Activated naive CD4-positive, alpha-beta T cell treated with anti-CD3 and anti-CD28 coated beads, Interleukin-2, amount 50 U/mL, for 72 hours (primary cell): ENCODE measurements at regions not wholly inside any gene's neighbourhood (a gene's known extent, or its start where the extent isn't known, plus 50 kb on each side); places are given as distances from the start of the nearest gene placed in this dataset.

Experiments used
- ATAC-seq, 2 donors: fragments of 150-1000 bp; cut with Tn5 transposase; 2 replicates each; pipeline ENCODE4 v1.10.0; 2021; ENCODE audit warnings: mild to moderate bottlenecking in 2 of 2, moderate library complexity in 2 of 2
- DNase-seq, 2 donors: peaks; one replicate each; pipeline ENCODE4 v3.0.0; 2021 to 2022; ENCODE audit warnings: low spot score in 2 of 2
- H3K27ac Mint-ChIP-seq, 2 donors: one replicate each; pipeline ENCODE4 v1.8.0; 2022; ENCODE audit warnings: mild to moderate bottlenecking in 2 of 2, mixed read lengths in 2 of 2
- H3K36me3 Mint-ChIP-seq, 2 donors: one replicate each; pipeline ENCODE4 v1.8.0; 2022; ENCODE audit warnings: mixed read lengths in 2 of 2
- H3K9me3 Mint-ChIP-seq, 2 donors: one replicate each; pipeline ENCODE4 v1.8.0; 2022; ENCODE audit warnings: mixed read lengths in 2 of 2

GRCh38 chr6:47964969-47965368 lies 146.0 kb downstream of the PTCHD4 start:
- ATAC-seq (no peak), DNase-seq (no peak)
- no peak overlapping the region for H3K27ac Mint-ChIP-seq
- H3K9me3 Mint-ChIP-seq: peaks cover 0 to 2% of the 10 kb centered on the region in 2 donors
- H3K36me3 Mint-ChIP-seq: no peaks in the 10 kb centered on the region

GRCh38 chr6:47952640-47953039 lies 158.4 kb downstream of the PTCHD4 start:
- peaks cover 0 to 9% of the 10 kb centered on the region in 2 donors for H3K9me3 Mint-ChIP-seq
- no peak for ATAC-seq
- no peaks in the 10 kb centered on the region for H3K36me3 Mint-ChIP-seq
- DNase-seq: no peak
- H3K27ac Mint-ChIP-seq: no peak overlapping the region

DNA sequence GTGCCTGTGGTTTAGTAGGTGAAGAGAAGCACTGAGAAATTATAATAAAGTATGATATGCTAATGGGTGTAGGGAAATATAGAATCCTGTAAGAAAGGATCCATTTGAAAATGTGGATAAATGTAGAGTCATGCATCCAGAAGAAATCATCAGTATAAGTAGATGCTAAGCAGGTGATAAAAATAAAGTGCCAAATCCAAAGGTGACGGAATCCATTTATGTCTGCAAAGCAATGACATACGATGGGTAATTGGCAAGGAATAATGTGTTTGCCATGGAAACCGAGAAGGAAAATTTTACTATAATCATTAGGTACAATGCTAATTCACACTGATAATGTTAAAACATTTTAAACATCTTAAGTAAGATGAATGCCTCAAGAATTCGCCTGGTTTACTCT lies 163.0 kb downstream of the OPN5 start:
- Mint-ChIP-seq H3K27ac (no peak overlapping the region), H3K36me3 (no peaks in the 10 kb centered on the region), H3K9me3 (no peaks in the 10 kb centered on the region)
- ATAC-seq (no peak), DNase-seq (no peak)

- peaks cover 5% of the 10 kb centered on the region in 2 donors for H3K9me3 Mint-ChIP-seq
- H3K27ac Mint-ChIP-seq: no peak overlapping the region
- DNase-seq: no peak
- ATAC-seq: no peak
- no peaks in the 10 kb centered on the region for H3K36me3 Mint-ChIP-seq
Observed at GRCh38 chr6:47938405-47938804, 156.6 kb downstream of the OPN5 start.

DNA sequence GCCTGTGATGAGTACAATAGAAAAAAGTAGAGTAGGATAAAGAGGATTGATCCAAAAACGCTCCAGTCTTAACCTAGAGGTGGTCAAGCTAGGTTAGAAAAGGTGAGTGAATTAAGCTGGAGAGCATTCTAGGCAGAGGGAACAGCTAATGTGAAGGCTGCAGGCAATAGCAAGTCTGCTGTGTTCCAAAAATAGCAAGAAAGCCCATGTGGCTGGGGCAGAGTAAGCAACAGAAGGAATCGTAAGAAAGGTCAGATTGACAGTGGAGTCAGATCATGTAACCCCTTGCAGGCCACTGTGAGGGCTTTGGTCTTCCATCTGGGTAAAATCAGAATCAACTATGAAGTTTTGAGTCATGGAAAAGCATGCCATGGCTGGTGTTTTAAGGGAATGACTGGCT lies 155.0 kb downstream of the OPN5 start:
- H3K9me3 Mint-ChIP-seq: peaks cover 5% of the 10 kb centered on the region in 2 donors
- no peak overlapping the region for H3K27ac Mint-ChIP-seq
- no peak for ATAC-seq
- no peaks in the 10 kb centered on the region for H3K36me3 Mint-ChIP-seq
- DNase-seq: no peak

- no peak for DNase-seq
- ATAC-seq: no peak
Observed at GRCh38 chr6:47934023-47934422, 152.2 kb downstream of the OPN5 start.

GRCh38 chr6:47932575-47932974 lies 150.7 kb downstream of the OPN5 start:
- no peak for DNase-seq
- Mint-ChIP-seq H3K27ac (no peak overlapping the region), H3K36me3 (no peaks in the 10 kb centered on the region), H3K9me3 (peaks cover 5% of the 10 kb centered on the region in 2 donors)
- ATAC-seq: no peak

More at GRCh38 chr6:47934023-47934422, 152.2 kb downstream of the OPN5 start:
- Mint-ChIP-seq H3K9me3 (peaks cover 5% of the 10 kb centered on the region in 2 donors), H3K36me3 (no peaks in the 10 kb centered on the region), H3K27ac (no peak overlapping the region)

GRCh38 chr6:47924001-47924400 lies 142.2 kb downstream of the OPN5 start:
- H3K36me3 Mint-ChIP-seq: no peaks in the 10 kb centered on the region
- DNase-seq (no peak), ATAC-seq (no peak)
- H3K9me3 Mint-ChIP-seq: no peaks in the 10 kb centered on the region
- H3K27ac Mint-ChIP-seq: no peak overlapping the region

GRCh38 chr6:47922391-47922790 lies 140.6 kb downstream of the OPN5 start:
- Mint-ChIP-seq H3K36me3 (no peaks in the 10 kb centered on the region), H3K27ac (no peak overlapping the region), H3K9me3 (no peaks in the 10 kb centered on the region)
- no peak for ATAC-seq
- no peak for DNase-seq

- ATAC-seq (no peak), DNase-seq (no peak)
- H3K9me3 Mint-ChIP-seq: no peaks in the 10 kb centered on the region
- H3K36me3 Mint-ChIP-seq: no peaks in the 10 kb centered on the region
- no peak overlapping the region for H3K27ac Mint-ChIP-seq
Observed at GRCh38 chr6:47919875-47920274, 138.0 kb downstream of the OPN5 start.

- no peak for DNase-seq
- no peak for ATAC-seq
- no peak overlapping the region for H3K27ac Mint-ChIP-seq
- no peaks in the 10 kb centered on the region for H3K36me3 Mint-ChIP-seq
- H3K9me3 Mint-ChIP-seq: no peaks in the 10 kb centered on the region
Observed at GRCh38 chr6:47917811-47918210, 136.0 kb downstream of the OPN5 start.

GRCh38 chr6:47917202-47917601 lies 135.4 kb downstream of the OPN5 start:
- no peak for DNase-seq
- no peak for ATAC-seq
- H3K27ac Mint-ChIP-seq: no peak overlapping the region
- H3K9me3 Mint-ChIP-seq: no peaks in the 10 kb centered on the region
- no peaks in the 10 kb centered on the region for H3K36me3 Mint-ChIP-seq

GRCh38 chr6:47915017-47915416 lies 133.2 kb downstream of the OPN5 start:
- ATAC-seq: no peak
- Mint-ChIP-seq H3K9me3 (peaks cover 0 to 4% of the 10 kb centered on the region in 2 donors), H3K27ac (no peak overlapping the region), H3K36me3 (no peaks in the 10 kb centered on the region)
- DNase-seq: no peak

- H3K27ac Mint-ChIP-seq: no peak overlapping the region
- DNase-seq (no peak), ATAC-seq (no peak)
- peaks cover 0 to 4% of the 10 kb centered on the region in 2 donors for H3K9me3 Mint-ChIP-seq
- no peaks in the 10 kb centered on the region for H3K36me3 Mint-ChIP-seq
Observed at GRCh38 chr6:47908271-47908670, 126.4 kb downstream of the OPN5 start.

DNA sequence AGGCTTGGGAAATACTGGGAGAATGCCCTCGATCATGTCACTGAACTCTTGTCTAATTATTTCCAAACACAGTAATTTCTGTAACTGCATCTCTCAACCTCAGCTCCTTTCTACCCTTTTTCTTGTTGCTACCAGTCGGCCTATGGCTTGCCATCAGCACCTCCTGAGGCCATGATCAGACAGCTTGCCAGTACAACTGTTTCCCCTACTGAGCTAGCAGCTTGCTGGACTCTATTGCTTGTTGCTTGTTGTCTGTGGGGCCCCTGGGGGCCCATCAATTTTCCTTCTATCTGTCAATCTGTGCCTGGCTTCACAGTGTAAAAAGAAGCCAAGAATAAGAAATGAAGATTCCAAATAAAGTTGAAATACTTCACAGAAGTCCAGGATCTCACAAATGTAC lies 123.9 kb downstream of the OPN5 start:
- no peak for ATAC-seq
- no peak for DNase-seq
- Mint-ChIP-seq H3K36me3 (no peaks in the 10 kb centered on the region), H3K27ac (no peak overlapping the region), H3K9me3 (no peaks in the 10 kb centered on the region)

DNA sequence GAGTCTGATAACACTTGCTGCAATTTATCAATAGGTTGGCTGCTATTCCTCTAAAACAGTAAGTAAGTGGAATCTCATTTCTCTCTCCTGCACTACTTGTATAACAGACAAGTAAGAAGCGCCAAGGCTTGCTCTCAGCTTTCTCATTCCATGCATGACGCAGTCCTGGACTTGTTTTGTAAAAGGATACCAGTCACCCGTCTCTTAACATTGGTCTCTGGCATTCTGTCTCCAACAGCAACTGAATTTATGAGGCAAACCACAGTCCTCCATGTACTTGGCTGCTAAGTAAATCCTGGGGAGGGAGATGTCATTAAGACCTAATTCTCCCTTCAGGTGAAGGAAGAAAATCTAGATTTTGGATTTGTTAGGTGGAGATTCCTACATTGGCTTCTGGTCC lies 115.4 kb downstream of the OPN5 start:
- Mint-ChIP-seq H3K36me3 (no peaks in the 10 kb centered on the region), H3K27ac (no peak overlapping the region), H3K9me3 (peaks cover 0 to 4% of the 10 kb centered on the region in 2 donors)
- DNase-seq (no peak), ATAC-seq (no peak)

DNA sequence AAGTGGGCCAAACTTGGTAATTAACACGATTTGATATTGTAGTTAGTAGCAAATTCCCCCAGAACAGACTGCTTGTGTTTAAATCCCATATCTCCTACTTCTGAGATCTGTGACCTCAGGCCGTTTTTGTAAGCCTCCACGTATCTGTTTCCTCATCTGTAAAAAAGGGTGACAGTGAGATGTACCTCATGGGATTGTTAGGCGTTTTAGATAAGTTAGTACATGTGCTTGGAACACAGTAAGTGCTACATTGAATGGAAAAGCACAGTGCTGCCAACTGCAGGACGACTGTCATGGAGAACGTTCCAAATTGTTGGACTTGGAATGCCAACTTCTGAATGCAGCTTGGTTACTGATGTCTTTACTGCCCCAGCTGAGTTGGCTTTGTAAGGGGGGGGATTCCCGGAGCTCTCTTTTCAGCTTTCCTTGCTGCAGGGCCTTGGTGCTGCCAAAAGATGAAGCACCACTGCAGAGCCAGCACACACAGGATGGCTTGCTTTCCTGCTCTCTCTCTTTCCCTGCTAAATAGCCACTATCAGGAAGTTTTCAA lies 108.6 kb downstream of the OPN5 start:
- DNase-seq (no peak), ATAC-seq (no peak)
- no peaks in the 10 kb centered on the region for H3K36me3 Mint-ChIP-seq
- H3K9me3 Mint-ChIP-seq: peaks cover 0 to 6% of the 10 kb centered on the region in 2 donors
- no peak overlapping the region for H3K27ac Mint-ChIP-seq

- H3K27ac Mint-ChIP-seq: no peak overlapping the region
- no peaks in the 10 kb centered on the region for H3K9me3 Mint-ChIP-seq
- H3K36me3 Mint-ChIP-seq: no peaks in the 10 kb centered on the region
- DNase-seq (no peak), ATAC-seq (no peak)
Observed at GRCh38 chr6:47879015-47879414, 97.2 kb downstream of the OPN5 start.
